Eye (tissue), 1 donor: ENCODE measurements at regions not wholly inside any gene's neighbourhood (a gene's known extent, or its start where the extent isn't known, plus 50 kb on each side); places are given as distances from the start of the nearest gene placed in this dataset.
"Not testable (repeated sequence)": the region's sequence is repeated elsewhere in the genome, so short reads cannot be mapped to it uniquely, and the experiment has no call there.

Experiments used
- DNase-seq: peaks from one replicate; pipeline ENCODE4 v3.0.0-alpha.2; 2015

DNA sequence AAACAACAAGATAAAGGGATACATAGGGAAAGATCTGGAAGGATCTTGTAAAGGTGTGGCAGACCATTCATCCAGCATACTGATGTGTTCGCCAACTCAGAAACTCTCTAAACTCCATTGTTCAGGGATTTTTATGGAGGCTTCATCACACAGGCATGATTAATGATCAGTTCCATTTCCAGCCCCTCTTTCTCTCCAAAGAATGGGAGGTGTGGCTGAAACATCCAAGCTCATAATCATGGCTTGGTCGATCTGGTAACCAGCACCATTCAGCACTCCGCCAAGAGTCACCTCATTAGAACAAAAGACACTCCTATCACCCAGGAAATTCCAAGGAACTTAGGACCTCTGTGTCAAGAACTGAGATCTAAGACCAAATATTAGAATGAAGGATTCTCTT is 180.6 kb upstream of the RNPC3 start:
- DNase-seq: no peak

DNA sequence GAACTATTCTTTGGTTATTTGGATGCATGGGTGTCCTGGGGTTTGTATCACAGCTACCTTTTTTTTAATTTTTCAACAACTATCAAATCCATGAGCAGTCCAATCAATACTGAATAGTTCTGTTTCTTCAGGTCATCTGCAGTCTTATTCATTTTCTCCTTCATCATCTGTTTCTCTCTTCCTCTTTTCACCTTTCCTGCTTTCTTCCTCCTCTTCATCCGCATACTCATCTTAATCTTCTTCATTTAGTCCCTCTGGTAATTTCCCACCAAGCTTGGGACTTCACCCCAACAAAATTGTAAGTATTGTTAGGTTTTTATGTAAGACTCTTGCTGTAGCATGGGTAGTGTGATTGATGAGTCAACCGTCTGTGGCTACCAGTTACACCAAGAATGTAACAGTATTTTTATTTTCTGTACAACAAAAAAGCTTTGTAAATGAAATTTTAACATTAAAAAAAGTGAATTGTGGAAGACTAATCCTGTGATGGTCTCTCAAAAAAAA is 184.1 kb upstream of the RNPC3 start:
- no peak for DNase-seq

DNA sequence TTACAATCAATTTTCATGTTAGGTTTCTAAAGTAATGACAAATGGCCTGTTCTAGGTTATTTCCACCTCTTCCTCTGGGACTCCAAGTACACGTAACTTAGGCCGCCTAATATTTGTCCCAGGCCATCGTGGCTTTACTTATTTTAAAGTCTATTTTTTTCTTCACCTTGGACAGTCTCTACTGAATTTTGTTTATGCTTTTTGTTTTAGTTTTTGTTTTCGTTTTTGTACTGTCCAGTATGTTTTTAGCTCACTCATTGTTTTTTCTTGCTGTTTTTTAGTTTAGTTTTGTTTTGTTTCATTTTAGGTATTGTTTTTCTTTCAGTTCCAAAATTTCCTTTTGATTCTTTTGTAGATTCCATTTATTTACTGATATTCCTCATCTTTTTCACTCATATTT is 187.7 kb upstream of the RNPC3 start:
- DNase-seq: no peak

DNA sequence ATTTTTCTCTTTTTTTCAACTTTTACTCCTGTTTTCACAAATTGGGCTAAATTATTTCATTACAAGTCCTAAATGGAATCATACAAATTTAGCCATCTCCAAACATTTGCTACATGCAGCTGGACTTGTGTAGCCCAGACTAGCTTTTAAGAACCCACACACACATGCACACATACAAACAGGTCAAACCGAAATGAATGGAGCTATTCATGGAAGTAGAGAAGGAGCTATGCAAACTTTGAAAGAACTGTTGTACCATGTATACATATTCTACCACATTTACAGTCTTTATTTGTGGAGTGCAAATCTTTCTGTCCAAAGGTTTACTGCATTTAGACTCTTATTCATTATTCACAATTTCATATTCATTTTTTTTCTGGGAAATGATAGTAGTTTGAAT is 189.1 kb upstream of the RNPC3 start:
- peak; percentile 60 for DNase-seq

DNA sequence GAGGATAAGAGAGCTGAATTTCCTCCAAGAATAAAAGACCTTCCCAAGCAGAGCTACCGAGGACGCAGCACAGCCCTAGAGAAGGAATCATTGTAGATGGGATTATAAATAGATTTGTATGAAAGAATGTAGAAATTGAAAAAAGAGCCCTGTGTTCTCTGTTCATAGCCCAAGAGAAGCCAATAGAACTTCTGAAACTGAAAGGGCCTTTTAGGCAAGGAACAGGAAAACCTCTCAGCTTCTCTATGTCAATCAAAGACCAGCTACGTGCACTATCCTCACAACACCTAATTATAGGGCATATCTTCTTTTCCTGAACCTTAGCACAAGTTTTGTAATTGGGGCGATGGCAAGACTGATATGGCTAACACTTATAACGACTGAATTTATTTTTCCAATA is 192.4 kb upstream of the RNPC3 start:
- no peak for DNase-seq

DNA sequence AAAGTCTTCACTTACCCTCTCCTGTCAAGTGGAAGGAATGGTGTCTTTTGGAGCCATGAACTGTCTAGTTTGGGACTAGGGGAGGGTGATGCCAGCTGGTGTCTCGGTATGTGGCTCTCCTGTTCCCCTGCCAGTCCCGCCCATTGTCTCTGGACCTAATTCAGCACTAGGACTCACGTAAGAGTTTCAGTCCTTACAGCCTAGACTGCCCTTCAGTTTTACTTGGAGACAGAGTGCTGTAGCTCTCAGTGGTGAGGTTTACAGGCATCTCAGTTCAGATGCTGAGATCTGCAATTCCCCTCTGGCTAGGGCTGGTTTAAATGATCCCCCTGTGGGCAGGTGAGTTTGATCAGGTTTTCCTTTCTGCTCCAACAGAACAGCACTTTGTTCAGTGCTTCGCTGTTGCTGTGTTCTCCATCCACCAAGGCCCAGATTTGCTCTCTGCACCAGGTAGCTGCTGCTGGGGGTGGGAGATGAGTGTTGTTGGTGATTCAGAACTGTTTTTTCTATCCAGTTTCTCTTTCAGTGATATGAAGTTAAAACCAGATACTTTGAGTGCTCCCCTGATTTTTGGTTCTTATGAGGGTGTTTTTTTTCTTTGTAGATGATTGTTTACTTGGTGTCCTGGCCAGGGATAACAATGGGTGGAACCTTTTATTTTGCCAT is 198.3 kb upstream of the RNPC3 start:
- no peak for DNase-seq

DNA sequence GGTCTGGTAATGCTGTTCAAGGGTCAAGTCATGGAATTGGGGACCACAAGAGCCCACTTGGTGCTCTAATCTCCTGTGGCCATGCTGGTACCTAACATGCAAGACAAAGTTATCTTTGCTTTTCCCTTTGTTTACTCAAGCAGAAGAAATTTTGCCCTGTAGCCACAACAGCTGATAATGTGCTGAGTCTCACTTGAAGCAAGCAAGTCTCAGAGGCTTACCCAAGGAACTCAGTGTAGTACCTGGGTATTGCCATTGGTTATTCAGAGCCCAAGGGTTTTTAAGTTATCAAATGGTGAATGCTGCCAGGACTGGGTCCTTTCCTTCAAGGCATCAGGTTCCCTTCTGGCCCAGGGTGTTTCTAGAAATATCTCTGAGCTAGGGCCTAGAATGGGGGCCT is 198.9 kb upstream of the RNPC3 start:
- DNase-seq: no peak

DNA sequence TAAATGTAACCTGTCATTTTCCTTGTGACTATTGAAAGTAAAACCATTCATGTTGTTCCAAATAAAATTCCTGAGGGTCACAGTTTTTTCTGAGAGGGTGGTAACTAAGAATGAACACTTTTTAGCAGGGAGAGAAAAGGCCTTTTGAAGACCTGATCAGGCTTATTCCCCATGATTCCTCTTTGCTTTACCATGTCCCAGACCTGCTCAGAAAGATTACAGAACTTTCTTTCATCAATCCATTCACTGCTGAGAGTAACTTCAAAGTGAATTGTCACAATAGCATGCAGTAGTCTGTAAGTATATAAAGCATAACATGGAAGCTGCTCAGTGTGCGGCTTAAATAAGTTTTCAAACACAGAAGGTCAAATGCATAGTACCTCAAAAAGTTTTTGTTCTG is 201.5 kb upstream of the COL11A1 start:
- no peak for DNase-seq

DNA sequence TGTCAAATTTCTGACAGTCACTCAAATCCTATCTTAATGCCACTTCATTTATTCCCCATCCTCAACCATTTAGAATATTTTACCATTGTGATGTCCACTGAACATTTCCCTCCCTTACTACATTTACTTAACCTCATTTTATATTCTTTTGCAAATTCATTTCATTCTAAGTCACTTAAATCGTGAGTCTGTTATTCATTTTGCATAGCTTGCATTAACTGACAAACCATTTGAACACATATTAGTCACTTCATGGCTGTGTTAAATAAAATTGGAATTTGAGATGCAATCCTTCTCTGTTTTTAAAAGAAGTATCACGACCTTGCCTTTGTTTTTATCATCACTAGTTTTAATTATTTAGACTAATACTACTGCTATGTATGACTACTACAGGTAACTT is 199.4 kb upstream of the COL11A1 start:
- no peak for DNase-seq

DNA sequence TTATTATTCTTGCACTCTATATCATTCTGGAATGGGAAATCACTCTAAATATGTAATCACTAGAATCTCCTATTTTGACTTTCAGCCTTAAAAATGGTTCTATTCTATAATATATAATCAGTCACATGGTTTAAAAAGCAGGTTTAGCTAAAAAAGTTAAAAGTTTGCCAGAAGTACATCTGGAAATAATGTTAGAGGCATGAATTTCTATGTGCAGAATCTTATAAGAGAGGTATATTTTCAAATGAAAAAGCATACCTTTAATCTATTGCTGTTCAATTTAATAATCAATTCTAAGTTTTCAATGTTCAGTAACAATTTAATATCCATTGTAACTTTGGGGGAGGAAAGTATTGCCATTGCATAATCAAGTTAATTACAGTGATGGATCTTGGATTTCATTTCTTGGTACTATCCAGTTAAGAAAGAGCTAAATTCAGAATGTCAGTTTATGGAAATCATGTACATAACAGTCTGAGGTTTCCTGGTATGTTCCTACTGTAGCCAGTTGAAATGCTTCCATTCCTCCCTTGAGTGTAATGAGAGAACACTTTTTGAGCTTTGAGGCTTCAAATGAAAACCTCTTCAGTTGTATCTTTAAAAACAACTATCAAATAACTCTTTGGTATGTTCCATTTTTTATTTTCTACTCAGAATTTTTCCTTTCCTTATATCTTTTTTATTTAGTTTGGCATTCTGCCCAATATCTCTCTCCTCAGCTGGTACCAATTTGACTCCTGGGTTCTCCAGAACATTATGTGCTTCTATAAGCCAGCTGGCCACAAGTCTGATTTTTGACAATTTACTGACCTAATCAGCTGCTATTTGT is 175.7 kb upstream of the COL11A1 start:
- peak; percentile 58 for DNase-seq

DNA sequence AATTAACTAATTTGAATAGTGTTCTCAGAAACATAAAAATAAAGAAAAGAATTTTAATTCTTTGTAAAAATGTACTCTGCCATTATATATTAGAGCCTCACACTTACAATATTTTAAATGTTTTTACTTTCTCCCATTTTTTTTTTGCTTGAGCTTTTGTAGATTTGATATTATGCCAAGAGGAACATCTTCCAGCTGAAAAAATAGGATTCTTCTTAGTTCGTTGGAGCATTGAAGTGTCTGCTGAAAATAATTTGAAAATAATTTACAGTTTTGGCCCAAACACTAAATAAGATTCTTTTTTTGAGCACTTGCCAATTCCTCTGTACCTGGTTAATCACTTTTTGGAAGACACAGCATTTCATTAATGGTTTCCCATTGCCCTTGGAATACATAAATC is 175.0 kb upstream of the COL11A1 start:
- peak; percentile 3 for DNase-seq

DNA sequence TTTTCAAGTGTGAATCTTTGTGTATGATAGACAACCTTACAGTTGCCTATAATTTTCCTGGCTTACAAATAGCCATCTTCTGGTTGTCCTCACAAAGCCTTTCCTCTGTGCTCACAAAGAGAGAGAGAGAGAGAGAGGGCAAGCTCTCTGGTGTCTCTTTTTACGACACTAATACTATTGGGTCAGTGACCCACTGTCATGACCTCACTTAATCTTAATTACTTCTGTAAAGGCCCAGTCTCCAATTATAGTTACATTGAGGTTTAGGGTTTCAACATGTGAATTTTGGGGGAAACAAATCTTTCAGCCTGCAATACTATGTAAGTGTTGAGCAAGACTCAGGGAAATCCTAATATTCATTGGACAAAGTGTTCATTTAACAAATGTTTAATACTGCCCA is 167.4 kb upstream of the COL11A1 start:
- DNase-seq: no peak

DNA sequence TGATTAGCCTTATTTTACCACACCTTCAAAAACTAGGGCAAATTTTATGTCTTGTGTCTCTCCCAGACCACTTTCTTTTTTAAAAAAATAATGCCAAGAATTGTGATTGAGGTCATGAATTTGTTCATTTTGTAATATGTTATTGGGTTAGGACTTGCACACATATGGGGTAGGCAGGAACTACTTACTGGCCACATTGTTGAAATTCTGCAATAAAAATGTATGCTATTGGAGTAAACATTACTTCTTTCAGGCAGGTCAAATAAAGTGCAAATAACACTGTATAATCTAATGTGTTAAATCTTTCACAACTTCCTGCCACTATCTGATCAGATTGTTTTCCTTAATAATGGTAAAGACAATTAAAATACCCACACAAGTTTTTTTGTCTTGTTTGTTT is 166.6 kb upstream of the COL11A1 start:
- no peak for DNase-seq

DNA sequence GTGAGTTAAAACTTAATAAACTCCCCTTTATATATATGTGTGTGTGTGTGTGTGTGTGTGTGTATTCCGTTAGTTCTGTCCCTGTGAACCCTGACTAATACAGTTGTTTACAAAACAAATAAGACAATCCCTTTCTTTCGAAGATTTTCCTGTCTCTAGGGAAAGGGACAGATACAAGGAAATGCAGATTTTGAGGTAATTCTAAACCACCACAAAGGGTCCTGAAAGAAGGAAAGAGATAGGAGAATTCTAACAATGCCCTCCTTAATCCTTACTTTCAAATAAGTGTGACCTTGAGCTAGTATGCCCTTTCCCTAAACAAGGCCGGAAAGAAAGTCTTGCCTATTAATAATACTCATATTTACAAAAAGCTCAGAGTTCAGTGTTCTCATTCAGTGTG is 164.8 kb upstream of the COL11A1 start:
- no peak for DNase-seq

DNA sequence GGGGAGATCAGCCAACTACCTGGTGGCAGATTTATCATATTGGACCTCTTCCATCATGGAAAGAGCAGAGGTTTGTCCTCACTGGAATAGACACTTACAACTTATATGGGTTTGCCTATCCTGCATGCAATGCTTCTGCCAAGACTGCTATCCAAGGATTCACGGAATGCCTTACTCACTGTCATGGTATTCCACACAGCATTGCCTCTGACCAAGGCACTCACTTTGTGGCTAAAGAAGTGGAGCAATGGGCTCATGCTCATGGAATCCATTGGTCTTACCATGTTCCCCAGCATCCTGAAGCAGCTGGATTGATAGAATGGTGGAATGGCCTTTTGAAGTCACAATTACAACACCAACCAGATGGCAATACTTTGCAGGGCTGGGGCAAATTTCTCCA is 163.1 kb upstream of the COL11A1 start:
- DNase-seq: not testable (repeated sequence)

DNA sequence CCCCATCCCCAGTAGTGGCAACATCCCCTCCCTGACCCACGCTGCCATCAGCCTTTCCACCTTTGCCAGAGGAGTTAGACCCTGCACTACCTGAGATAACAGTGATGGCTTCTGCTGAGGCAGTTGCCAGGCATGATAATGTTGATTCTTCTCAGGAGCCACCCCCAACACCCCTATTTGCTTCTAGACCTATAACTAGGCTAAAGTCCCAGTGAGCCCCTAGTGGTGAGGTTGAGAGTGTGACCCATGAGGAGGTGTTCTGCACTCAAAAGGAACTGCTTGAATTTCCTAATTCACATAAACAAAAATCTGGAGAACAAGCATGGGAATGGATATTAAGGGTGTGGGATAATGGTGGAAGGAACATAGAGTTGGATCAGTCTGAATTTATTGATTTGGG is 159.6 kb upstream of the COL11A1 start:
- no peak for DNase-seq

DNA sequence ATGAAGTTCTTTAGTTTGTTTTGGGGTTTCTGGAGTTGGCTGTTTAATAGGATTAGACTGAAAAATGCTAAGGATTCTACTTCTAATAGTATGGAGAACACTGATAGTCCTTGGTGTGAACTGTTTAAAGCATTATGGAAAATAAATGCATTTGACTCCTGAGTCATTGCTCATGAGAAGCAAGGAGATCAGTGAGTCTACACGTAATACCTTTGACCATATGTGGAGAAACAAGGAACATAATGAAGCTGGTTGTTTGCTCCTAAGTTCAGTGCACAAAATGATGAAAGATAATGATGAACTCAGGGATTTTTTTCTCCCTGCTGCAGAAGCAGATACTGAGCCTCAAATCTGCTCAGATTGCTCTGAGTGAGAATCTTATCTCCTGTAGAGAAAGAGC is 158.9 kb upstream of the COL11A1 start:
- no peak for DNase-seq

DNA sequence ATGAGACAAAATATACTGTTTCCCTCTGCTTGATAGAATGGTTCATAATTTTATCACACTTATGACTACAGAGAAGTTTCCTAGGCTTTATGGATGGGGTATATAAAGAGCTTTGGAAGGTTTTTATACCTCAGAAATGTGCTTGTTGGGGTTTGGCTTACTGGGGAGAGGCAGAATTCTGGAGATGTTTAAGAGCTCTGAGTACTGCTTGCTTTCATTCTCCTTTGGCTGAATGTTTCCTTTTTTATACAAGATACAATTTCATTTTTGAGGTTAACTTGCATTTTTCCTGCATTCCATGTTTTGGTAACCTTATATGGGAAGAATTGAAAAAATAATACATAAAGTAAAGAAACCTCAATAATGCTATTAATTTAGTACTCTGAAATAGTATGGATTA is 157.7 kb upstream of the COL11A1 start:
- DNase-seq: peak; percentile 3

DNA sequence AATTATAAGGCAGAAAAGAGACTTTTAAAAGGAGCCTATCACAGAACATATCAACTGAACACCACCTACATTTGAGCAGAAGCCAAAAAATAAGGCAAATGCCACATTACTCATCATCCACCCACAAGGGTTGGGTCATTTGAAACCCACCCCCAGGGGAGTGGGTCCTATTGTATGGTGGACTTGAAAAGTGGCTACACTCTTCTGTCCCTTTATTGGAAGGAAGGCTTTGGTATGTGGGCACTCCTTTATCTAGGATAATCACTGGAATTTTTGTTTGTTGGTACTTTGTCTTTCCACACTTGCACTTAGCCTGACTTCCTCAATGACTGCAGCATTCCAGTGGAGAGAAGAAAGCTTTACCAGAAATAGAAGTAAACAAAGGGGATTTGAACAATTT is 157.2 kb upstream of the COL11A1 start:
- no peak for DNase-seq

DNA sequence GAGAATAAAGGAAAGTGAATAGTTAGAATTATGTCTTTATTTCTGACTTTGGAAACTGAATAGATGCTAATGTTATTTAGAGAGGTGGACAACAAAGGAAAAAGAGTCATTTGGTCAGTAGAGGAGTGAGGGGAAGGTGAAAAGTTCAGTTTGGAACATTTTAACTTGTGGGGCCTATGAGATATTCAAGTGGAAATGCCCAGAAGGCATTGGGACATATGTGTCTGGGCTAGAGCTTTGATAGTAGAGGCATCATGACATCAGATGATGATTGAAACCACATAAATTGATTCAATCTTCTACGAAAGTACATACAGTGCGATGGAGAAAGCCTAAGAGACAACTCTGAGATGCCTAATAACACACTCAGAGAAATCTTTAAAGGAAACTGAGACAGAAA is 151.7 kb upstream of the COL11A1 start:
- no peak for DNase-seq

DNA sequence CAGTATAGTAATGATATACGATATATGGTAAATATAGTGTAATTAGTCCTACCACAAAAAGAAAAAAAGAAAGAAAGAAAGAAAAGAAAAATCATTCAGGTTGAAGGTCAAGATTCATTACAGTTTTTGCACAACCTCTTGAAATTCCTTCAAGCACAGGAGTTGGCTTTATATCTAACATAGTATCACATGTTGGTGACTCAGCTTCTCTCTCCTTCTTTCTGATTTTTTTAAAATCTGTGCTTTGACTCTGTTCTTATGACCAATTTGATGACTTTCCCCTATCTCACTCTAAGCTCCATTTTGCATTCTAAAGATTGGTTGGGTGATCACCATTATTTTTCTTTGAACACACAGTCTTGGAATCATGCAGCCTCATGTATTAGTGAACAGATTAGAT is 148.2 kb upstream of the COL11A1 start:
- no peak for DNase-seq

DNA sequence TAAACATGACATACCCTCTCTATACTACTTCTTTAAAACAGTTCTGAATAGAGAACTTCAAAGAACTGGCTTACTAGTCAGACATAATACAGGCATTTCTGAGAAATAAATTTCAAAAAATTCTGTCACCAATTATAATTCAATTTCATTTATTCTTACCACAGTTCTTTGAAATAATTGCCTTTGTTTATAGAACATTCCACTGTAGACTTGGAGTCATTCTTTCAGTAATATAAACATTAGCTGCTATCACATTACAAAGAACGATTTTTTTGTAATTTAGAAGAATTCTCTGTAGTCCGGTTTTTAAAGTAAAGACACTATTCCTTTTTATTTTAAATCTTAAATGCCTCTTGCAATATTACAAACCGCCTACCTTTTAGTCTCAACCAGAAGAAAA is 146.4 kb upstream of the COL11A1 start:
- peak; percentile 10 for DNase-seq

DNA sequence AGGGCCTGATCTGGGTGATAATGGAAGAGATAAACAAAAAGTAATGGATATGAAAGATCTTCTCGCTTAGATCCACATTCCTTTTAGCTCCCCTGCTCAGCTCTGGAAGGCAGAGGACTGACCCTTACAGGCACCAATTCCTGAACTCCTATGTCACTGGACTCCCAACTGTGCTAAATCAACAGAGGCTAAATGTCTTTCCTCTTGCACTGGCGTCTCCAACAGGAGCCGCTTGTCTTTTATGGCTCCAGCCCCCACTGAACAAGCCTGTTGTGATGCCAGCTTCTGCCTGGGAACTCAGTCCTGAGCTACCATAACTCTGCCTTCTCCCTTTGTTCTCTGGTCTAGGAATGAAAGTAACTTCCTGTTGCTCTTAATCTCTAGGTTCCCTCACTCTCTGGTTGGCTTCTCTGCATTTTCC is 142.1 kb upstream of the COL11A1 start:
- DNase-seq: peak; percentile 40

DNA sequence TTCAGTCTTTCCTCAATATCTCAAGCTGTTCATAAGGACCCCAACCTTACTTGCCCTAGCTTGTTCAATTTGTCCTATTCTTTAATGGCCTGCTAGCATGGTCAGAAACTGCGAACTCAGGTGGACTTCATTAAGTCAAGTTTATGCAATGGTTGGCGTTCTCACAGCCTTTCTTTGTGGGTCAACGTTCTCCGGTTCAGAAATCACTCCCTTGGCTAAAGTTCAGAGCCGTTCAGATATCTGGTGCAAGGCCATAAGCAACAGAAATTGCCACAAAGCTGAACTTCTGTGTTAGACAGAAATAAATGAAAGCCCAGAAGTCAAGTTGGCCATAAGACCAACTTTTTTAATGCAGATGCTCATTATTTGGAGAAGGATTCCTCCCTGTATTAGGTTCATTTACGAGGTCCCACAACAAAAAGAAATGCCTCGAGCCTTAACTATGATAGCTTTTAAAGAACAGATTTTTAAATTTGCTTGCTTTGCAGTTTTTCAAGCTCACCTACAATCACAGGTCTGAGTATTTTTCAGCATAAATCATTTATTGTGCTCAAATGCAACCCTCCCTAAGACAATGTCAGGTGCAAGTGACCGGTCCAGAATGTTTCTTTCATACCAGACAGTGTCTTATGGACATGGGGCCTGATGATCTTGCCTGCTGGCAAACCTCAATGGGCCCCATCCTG is 140.2 kb upstream of the COL11A1 start:
- DNase-seq: no peak
